HG02884 (cell line): ENCODE measurements at regions not wholly inside any gene's neighbourhood (a gene's known extent, or its start where the extent isn't known, plus 50 kb on each side); places are given as distances from the start of the nearest gene placed in this dataset.

ENCODE experiments used
- ATAC-seq: cut with Tn5 transposase; IDR thresholded peaks from one replicate; pipeline ENCODE4 v1.9.1; 2021; ENCODE audit warnings: mild to moderate bottlenecking, moderate library complexity; ENCODE audit not compliant: unreplicated experiment

DNA sequence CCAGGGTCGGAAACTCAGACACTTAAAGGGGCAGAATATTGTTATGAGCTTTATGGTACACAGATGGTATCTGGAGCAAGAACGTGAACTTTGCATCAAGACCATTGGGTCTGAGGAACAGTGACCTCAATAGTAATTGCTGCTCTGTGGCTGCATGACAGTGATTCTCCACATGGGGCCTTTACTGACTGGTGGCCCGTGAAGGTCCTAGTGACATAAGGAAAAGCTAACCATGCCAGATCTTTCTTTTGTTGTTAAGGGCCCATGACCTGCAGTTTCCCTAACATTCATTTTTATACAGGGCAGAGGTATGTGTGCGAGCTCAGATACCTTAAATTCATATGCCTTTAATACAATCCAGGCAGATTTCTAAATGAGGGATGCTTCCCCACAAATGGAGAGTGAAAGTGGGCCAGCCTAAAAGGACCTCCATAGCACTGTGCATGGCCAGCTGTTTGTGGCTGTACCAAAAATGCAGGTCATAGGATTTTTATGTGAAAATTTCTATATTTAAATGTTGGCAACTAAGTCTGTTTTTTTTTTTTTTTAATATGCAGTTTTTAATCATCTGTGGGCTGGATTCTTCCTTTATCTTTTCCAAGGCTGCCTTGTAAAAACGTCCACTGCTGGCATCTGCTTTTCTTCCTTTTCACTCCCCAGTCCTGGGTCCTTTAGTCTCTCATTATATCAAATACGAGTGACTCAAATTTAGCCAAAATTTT is 188.0 kb upstream of the IL12A start:
- ATAC-seq, result no peak

DNA sequence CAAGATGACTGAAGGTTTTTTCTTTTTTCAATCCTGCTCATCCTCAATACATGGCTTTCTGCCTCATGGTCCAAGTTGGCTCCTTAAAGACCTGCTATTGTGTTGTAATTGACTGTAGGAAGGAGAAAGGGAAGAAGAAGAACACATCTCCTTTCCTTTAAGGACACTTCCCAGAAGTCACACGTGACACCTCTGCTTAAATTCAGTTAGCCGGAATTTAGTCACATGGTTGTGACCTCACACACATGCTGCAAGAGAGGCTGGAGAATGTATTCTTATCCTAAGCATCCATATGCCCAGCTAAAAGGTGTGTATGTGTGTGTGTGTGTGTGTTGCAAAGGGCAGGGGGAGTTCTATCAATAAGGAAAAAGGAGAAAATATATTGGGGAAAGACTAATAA is 185.8 kb upstream of the IL12A start:
- ATAC-seq, result no peak

DNA sequence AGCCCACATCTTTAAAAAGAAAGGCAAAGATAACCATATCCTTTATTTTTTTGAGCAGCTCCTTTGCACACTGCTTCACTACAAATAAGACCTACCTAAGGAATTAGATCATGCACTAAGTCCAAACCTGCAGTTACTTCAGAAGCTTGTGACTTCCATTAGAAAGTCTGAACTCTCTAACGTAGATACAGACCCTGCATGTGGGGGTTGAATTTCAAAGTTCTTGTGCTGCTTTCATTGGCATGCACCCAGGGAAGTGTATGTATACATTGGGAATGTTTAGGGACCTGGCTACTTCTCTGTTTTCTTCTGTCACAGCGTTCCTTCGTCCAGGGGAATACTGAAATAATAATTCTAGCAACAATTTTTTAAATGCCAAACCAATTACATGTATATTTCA is 185.2 kb upstream of the IL12A start:
- no peak for ATAC-seq

DNA sequence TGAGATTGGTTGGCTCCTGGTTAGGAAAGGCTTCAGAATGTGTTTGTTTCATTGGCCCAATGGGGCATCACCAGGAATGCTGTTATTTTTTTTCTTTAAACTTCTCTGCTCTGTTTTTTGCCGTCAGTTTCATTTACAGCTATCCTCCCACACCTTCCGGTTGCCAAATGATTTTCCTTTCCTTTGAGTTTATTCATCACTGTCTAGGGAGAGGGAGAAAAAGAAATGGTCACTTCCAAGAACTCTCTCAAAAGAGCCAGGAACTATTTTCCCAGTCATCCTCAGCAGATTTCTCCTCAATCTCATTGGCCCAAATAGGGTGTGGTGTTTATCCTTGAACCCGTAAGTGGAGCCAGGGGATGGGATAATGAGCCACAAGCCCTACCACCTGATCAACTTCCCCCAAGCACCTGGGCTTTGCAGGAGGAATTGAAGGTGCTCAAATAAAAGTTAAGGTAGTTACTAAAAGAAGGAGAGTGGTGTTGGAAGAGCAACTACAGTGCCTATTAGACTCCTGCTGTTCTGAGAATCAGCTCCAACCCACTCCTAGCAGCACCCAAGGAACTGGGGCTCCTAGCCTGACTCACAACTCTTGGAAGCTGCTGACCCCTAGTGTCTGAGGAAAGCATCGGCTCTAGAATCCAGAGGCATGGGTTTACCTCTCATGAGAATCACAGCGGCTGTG is 183.8 kb upstream of the IL12A start:
- peak; percentile 98 for ATAC-seq

DNA sequence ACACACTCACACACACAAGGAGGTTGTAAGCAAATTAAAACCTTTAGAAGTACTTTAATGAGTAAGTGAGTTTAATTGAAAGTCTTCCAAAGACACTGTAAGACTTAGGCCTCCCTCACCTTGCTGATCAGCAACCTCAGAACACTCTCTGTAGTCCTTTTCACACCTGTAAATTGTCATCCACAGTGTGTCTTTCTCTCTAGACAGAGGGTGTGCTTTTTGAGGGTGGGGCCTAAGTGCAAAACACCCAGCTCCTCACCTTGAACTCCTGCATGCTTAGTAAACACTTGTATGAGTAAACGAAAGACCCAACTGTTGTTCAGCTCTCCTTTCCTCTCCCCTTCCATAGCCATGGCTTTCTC is 183.2 kb upstream of the IL12A start:
- no peak for ATAC-seq

DNA sequence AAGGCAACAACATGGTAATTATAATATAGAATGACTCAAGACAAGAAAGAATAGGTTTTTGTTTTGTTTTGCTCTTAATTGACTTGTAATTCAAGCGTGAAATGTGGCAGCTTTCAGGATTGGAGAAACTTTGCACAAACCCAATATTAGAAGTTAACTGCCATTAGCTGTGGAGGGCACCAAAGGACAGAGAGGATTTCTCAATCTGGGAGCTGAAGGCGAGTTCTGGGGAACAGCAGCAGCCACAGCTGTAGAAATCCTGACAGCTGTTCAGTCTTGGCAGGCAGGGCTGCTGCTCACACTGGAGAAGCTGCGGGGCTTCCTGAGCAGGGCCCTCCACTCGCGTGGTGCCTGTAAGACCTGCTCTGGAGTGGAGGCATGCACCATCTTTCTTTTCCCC is 182.2 kb upstream of the IL12A start:
- ATAC-seq, result no peak

DNA sequence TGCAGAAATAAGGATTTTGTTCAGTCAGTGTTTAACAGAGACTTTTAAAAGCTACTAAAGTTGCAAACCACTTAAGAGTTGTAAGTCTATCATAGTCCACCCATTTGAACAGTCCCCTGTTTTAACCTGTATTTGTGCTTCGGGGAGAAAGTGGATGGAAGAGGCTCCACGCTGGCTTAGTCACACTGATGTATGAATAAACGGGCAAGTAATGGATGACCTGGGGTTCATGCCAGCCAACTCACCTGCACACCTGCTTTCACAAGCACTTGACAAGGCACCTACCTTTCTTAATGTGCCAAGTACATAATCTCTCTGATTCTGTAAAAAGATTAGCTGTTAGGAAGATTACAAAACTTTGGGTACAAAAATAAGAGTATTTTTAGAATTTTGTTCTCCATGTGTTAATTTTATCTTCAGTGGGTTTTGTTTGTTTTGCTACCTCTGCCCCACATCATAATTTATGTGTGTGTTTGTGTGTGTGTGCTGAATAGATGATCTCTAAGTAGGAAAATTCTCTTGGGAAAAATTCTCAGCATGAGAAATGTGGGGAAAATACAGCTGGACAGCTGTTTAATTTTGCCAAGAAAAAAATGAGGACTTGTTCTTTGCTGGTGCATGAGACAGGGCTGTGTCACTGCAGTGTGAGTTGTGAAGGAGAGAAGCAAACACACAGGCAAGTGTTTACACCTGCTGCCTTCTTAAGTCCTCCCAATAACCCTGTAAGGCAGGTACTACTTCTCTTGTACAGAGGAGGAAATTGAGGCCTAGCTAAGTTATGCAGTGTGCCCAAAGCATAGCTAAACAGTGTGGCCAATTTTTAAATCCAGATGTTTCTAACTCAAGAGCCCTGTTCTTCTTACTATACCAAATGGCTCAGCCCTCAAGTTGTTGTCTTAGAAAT is 181.2 kb upstream of the IL12A start:
- no peak for ATAC-seq

DNA sequence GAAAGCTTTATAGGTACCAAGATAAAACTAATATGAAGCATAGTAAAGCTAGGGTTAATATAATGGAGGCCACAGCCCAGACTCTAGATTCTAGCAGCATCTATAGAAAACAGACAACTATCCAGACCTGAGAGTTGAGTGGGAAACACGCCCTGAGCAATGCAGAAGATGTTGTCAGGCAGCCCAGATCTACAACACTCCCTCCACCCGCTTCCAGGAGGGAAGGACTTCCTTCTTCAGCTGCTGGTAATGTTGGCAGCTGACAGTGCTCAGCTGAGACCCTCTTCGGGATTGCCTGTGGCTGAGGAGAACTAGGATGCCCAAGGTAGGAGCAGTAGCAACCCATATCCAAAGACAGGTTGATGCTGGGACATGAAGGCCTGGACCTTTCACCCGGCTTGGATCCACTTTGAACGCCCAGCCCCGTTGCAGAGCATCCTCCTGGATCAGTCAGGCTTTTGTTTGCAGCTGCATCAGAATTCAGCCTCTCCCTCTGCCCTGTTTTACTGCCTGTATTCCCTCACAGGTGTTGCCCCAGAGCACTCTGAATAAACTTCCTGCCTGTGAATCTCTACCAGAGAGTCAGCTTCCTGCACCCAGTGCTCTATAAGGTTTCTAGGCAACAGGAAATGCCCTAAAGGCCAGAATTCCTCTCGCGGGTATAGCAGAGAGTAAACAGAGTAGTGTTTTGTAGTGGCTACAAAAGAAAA is 174.7 kb upstream of the IL12A start:
- ATAC-seq, result no peak

DNA sequence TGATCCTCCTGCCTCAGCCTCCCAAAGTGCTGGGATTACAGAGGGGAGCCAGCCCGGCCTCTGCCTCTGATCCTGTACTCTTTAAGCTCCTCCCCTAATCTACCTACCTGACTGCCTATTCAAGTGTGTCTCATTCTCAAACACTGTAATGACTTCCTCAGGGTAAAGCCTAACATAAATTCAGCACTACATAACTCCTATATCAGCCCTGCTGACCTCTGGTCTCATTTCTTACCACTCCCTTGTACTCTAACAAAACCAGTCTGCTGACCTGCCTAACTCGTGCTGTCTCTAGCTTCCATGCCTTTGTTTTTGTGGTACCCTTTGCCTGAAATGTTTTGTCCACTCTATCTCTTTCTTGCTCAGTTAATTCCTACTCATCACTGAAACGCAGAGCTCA is 172.1 kb upstream of the IL12A start:
- ATAC-seq, result no peak

DNA sequence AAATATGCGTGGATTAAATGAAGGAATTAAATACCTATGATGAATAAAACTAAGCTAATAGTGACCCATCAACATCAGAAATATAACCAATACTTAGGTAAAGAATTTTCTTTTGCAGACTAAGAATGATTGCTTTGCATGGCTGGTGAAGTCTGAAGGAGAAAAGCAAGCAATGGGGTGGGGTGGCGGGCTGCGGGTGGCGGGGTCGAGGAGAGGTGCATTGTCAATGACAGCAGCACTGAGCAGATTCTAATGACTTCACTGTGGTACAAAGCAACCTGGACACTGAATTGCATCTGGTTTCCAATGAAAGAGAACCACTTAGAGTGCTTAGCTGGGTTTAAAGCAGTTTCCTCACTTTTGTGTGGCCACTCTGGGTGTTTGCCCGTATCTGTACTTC is 171.5 kb upstream of the IL12A start:
- no peak for ATAC-seq

DNA sequence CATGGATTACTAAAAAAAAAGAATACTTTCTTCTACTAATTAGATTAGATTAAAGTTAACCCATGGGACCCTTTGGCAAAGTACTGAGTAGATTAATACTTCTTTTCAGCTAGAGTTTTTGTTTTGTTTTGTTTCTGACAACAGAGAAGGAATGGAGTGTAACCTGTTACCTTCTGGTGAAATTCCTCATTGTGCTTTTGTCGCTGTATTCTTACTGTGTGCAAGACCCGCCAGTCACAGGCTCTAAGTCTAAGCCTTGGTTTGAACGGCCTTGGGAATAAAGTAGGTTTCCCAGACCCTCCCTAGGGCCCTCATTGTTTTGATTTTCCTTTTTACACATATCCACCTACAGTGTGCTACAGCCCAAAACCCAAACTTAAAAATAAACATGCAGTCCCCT is 171.1 kb upstream of the IL12A start:
- no peak for ATAC-seq

DNA sequence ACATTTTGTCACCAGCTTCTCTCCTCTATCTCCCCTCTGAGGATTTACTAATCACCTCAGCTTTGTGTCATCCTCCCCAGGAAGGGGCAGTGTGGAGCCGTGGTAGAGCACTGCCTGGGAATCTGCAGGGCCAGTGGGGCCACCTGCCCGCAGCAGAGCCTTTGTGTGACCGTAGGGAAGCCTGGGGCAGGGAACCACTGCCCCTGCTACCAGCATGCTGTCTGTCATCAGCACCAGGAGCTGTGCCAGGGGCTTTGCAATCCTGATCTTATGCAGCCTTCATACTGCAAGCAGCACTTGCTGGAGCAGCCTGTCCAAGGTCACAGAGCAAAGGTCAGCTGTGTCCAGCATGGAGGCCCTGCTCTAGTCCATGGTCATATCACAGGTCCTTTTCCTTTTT is 170.2 kb upstream of the IL12A start:
- no peak for ATAC-seq

DNA sequence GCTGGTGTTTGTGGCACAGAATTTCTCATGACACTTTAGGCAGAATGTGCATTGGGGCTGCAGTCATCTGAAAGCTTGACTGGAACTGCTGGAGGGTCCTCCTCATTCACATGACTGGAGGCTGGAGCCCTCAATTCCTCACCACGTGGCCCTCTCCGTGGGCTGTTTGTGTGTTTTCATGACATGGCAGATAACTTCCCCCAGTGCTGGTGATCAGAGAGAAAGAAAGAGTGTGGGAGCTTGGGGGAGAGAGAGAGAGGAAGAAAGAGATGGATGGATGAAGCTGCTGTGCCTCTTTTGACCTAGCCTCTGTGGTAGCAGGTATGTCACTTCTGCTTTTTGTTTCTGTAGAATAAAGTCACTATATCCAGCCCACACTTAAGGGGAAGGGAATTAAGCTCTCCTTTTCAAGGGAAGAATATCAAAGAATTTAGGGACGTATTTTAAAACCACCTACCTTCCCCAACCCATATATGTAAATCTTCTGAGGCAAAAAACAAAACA is 169.6 kb upstream of the IL12A start:
- ATAC-seq, result peak; percentile 64

DNA sequence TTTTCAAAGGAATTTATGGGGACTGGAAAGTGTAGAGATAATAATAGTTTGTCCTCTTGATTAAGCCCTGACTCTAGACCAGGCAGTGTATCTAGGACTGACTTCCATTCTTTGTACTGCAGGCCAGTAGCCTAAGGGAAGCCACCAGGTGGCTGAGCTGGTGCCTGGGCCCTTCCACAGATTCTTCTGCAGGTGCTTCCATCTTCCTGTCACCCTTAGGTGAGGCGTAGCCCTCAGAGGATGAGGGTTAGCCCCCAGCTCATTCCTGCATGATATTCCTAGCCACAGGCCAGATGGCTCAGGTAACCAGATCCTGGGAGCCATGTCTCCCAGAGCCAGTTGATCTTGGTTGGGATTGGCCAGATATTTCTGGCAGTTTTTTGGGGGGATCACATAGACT is 169.0 kb upstream of the IL12A start:
- ATAC-seq, result no peak

DNA sequence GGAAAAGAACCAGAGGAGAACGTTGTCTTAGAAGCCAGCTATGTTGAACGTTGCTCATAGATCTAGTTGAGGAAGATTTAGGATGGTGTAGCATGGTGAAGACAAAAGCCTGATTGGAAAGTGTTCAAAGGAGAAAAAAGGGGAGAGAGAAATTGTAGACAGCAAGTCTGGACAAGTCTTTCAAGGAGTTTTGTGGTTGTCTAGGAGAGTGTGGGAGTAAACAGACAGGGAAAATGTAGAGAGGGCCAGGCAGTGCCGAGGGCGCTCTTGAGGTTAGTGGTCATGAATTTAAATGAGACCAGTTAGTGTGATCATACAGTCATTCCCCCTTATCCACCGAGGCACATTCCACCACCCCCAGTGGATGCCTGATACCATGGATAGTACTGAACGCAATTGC is 167.5 kb upstream of the IL12A start:
- no peak for ATAC-seq

DNA sequence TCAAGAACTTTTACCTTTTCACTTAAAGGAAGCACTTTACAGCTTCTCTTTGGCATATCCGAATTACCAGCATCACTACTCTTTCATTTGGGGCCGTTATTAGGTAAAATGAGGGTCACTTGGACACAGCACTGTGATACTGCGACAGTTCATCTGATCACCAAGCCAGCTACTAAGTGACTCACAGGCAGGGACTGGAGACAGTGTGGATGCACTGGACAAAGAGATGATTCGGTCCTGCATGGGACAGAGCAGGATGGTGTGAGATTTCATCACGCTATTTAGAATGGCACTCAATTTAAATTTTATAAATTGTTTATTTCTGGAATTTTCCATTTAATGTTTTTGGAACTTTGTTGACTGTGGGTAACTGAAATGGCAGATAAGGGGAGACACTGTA is 166.9 kb upstream of the IL12A start:
- no peak for ATAC-seq

DNA sequence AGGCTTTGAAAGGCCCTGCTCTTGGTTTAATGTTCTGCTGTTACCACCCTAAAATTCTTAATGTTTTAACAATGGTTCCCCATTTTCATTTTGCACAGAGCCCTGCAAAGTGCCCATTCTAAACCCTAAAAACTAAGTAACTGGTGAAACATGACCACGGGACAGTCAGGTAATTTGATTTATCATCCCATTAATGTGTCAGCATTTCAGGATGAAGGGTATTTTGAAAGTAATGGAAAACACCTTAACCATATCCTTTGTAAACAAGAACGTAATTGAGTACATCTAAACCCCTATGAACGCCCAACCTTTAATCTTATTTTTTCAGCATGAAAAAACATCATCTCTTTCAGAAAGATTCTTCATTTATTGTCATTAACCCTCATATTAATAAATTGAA is 164.9 kb upstream of the IL12A start:
- ATAC-seq, result no peak

DNA sequence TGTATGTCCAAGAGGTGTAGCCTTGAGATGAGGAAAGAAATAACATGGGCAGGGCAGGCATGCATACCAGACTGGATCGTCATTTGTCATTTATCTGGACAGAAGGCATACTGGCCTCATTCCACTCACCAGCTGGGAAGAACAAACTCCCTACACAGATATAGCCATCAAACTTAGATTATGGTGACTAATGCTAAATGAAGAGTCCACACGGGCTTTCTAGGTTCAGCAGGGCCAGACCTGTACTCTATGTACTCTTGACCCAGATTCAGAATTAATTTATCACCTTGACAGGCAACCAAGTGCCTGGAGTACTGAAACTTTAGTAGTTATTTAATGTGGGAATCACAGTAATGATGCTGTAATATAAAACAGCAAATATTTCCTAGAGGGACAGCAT is 164.3 kb upstream of the IL12A start:
- no peak for ATAC-seq

DNA sequence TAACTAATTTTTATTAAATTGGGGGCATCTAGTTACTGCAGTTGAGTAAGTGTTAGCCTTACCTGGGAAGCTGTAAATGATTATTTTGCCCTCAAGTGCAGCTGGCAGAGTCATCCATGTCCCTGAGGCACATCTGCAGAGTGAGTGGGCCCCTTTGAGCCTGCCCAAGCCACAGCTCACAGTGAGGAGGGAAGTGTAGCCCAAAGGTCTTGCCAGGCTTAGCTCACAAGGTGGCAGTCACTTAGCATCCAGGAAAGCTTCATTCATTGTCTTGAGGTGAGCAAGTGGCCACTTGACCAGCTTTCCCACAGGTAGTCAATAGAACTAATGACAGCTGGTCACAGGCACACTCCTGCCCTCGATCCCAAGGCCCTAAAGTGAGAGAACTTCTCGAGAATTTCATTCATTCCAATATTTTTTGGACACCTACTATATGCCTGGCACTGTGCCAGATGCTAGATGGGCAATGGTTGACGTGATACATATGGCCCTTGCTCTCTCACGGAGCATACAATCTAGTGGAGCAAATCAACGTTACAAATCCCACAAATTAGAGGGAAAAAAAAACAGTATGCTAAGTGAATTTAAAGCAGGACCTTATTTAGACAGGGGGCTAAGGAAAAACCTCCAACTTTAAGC is 163.3 kb upstream of the IL12A start:
- ATAC-seq, result no peak

DNA sequence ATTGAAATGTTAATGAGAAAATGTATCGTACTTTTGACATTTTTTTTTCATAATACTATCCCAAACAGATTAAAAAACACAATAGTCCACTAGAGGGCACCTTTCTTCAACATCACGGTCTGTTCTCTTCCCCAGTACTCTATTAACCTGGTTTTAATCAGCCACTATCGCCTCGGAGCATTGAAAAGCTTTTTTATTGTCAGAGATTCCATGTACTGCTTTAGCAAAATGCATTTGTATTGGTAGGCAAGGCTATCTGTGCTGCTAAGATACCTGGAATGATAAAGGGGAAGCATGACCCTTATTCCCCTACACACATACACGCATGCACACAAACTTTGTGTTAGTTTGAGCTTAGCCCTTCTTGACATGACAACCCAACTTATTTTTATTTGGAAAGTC is 160.1 kb upstream of the IL12A start:
- ATAC-seq, result no peak

DNA sequence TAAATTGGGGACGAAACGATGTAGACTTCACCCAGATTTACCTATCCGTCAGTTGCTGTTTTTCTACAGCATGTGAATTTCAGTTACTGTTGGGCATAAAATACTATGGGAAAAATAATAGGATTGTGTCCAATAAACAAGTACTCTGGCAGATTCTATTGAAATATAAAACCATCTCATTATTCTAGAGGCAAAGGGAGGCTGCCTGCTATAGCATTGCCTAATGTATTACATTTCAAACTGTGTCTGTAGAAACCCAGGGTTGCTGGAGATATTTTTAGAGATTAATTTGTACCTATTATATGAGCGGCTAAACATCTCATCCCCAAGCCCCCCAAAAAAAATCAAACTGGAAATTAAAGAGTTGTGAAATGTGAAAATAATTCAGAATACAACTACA is 159.6 kb upstream of the IL12A start:
- no peak for ATAC-seq
